Kidney tubule cell (primary cell): ENCODE measurements at regions not wholly inside any gene's neighbourhood (a gene's known extent, or its start where the extent isn't known, plus 50 kb on each side); places are given as distances from the start of the nearest gene placed in this dataset.
"Not testable (repeated sequence)": the region's sequence is repeated elsewhere in the genome, so short reads cannot be mapped to it uniquely, and the experiment has no call there.

Source experiments
- DNase-seq: peaks from one replicate; pipeline ENCODE4 v3.0.0-alpha.2; 2018; ENCODE audit warnings: low spot score

- no peak for DNase-seq
These were observed 288.5 kb upstream of the CNR1 start for GRCh38 chr6:88454658-88455057.

GRCh38 chr6:88449770-88450169 lies 283.6 kb upstream of the CNR1 start:
- DNase-seq, result no peak

GRCh38 chr6:88445188-88445965 lies 279.2 kb upstream of the CNR1 start:
- DNase-seq, result no peak

GRCh38 chr6:88443554-88443953 lies 277.4 kb upstream of the CNR1 start:
- no peak for DNase-seq

GRCh38 chr6:88442737-88443136 lies 276.6 kb upstream of the CNR1 start:
- no peak for DNase-seq

- DNase-seq, result no peak
These were observed 275.2 kb upstream of the CNR1 start for GRCh38 chr6:88441346-88441745.

- DNase-seq, result no peak
These were observed 261.9 kb upstream of the CNR1 start for GRCh38 chr6:88428068-88428467.

GRCh38 chr6:88426005-88426404 lies 259.9 kb upstream of the CNR1 start:
- DNase-seq, result no peak

- no peak for DNase-seq
These were observed 256.7 kb upstream of the CNR1 start for GRCh38 chr6:88422831-88423230.

GRCh38 chr6:88420967-88421488 lies 254.9 kb upstream of the CNR1 start:
- not testable (repeated sequence) for DNase-seq

- not testable (repeated sequence) for DNase-seq
These were observed 253.0 kb upstream of the CNR1 start for GRCh38 chr6:88418921-88419810.

GRCh38 chr6:88417361-88417760 lies 251.2 kb upstream of the CNR1 start:
- not testable (repeated sequence) for DNase-seq

- no peak for DNase-seq
These were observed 247.3 kb upstream of the CNR1 start for GRCh38 chr6:88413459-88413858.

- DNase-seq, result not testable (repeated sequence)
These were observed 242.2 kb upstream of the CNR1 start for GRCh38 chr6:88408355-88408754.

GRCh38 chr6:88406674-88407073 lies 240.5 kb upstream of the CNR1 start:
- DNase-seq, result not testable (repeated sequence)

GRCh38 chr6:88403486-88403885 lies 237.3 kb upstream of the CNR1 start:
- no peak for DNase-seq

GRCh38 chr6:88402909-88403308 lies 236.8 kb upstream of the CNR1 start:
- no peak for DNase-seq

GRCh38 chr6:88390998-88391397 lies 224.9 kb upstream of the CNR1 start:
- not testable (repeated sequence) for DNase-seq

GRCh38 chr6:88388589-88388988 lies 222.4 kb upstream of the CNR1 start:
- DNase-seq, result no peak

- no peak for DNase-seq
These were observed 220.0 kb upstream of the CNR1 start for GRCh38 chr6:88386167-88386566.

- DNase-seq, result no peak
These were observed 217.0 kb upstream of the CNR1 start for GRCh38 chr6:88383183-88383582.

GRCh38 chr6:88381289-88381642 lies 215.1 kb upstream of the CNR1 start:
- DNase-seq, result no peak
